Stimulated activated CD8-positive, alpha-beta memory T cell treated with anti-CD3 and anti-CD28 coated beads, Interleukin-15, amount 100 ng/mL, for 48 hours (primary cell): ENCODE measurements at regions not wholly inside any gene's neighbourhood (a gene's known extent, or its start where the extent isn't known, plus 50 kb on each side); places are given as distances from the start of the nearest gene placed in this dataset.

Experiments used
- DNase-seq, 2 donors: peaks; one replicate each; pipeline ENCODE4 v3.0.0-alpha.2; 2020; ENCODE audit warnings: low read depth in 2 of 2

- DNase-seq = no peak
These were observed 671.4 kb downstream of the ZNF674 start for GRCh38 chrX:45873781-45874180.

- no peak for DNase-seq
These were observed 671.8 kb upstream of the DIPK2B start for GRCh38 chrX:45872480-45872879.

GRCh38 chrX:45868425-45868824 lies 667.7 kb upstream of the DIPK2B start:
- DNase-seq = no peak

- no peak for DNase-seq
These were observed 662.1 kb upstream of the DIPK2B start for GRCh38 chrX:45862801-45863200.

GRCh38 chrX:45860450-45860849 lies 659.8 kb upstream of the DIPK2B start:
- DNase-seq = no peak

- DNase-seq = no peak
These were observed 658.7 kb upstream of the DIPK2B start for GRCh38 chrX:45859407-45859806.

- no peak for DNase-seq
These were observed 652.2 kb upstream of the DIPK2B start for GRCh38 chrX:45852884-45853283.

- DNase-seq = peak; percentile 42 to 54
These were observed 650.8 kb upstream of the DIPK2B start for GRCh38 chrX:45851434-45851991.

- peak in 1 of 2 donors; percentile 3 for DNase-seq
These were observed 650.2 kb upstream of the DIPK2B start for GRCh38 chrX:45850775-45851433.

- DNase-seq = no peak
These were observed 649.6 kb upstream of the DIPK2B start for GRCh38 chrX:45850197-45850774.

- DNase-seq = no peak
These were observed 648.7 kb upstream of the DIPK2B start for GRCh38 chrX:45849261-45849862.

- no peak for DNase-seq
These were observed 647.3 kb upstream of the DIPK2B start for GRCh38 chrX:45847961-45848360.

GRCh38 chrX:45846328-45846727 lies 645.7 kb upstream of the DIPK2B start:
- DNase-seq = no peak

GRCh38 chrX:45845142-45845541 lies 644.5 kb upstream of the DIPK2B start:
- no peak for DNase-seq

- no peak for DNase-seq
These were observed 642.8 kb upstream of the DIPK2B start for GRCh38 chrX:45843518-45843917.

- no peak for DNase-seq
These were observed 642.2 kb upstream of the DIPK2B start for GRCh38 chrX:45842926-45843315.

GRCh38 chrX:45842207-45842925 lies 641.7 kb upstream of the DIPK2B start:
- DNase-seq = no peak

GRCh38 chrX:45840411-45840950 lies 639.8 kb upstream of the DIPK2B start:
- DNase-seq = no peak

GRCh38 chrX:45830343-45830742 lies 629.7 kb upstream of the DIPK2B start:
- DNase-seq = no peak

- DNase-seq = peak; percentile 42 to 50
These were observed 623.8 kb upstream of the DIPK2B start for GRCh38 chrX:45824471-45824870.

GRCh38 chrX:45823536-45823935 lies 622.9 kb upstream of the DIPK2B start:
- no peak for DNase-seq

- no peak for DNase-seq
These were observed 621.4 kb upstream of the DIPK2B start for GRCh38 chrX:45822124-45822523.
